GM12878 (cell line): ENCODE measurements at regions not wholly inside any gene's neighbourhood (a gene's known extent, or its start where the extent isn't known, plus 50 kb on each side); places are given as distances from the start of the nearest gene placed in this dataset.

Source experiments
- ATAC-seq: fragments of 200-7000 bp; cut with Tn5 transposase; 3 replicates; pipeline ENCODE4 v1.9.1; 2020; ENCODE audit warnings: mild to moderate bottlenecking, moderate library complexity
- BruUV-seq: library from RNA; stranded (reverse); fragments of 400-500 nt; replicated peaks from 2 replicates; lab custom pipeline; 2021; lab: Mats Ljungman, UMichigan
- CTCF ChIA-PET: fragments of 300-600 bp; sonication (Branson Sonifier 250); formaldehyde crosslinking; extraction: SDS; loops from one replicate; lab custom pipeline; 2021; ENCODE audit warnings: inconsistent platforms; lab: Yijun Ruan, JAX
- POLR2A ChIA-PET: fragments of 350-600 bp; formaldehyde crosslinking; extraction: SDS; loops from one replicate; lab custom pipeline; 2021; ENCODE audit warnings: inconsistent platforms; lab: Charles Lee
- RAD21 ChIA-PET: fragments of 300-600 bp; sonication (Branson Sonifier 250); formaldehyde crosslinking; loops from one replicate; lab custom pipeline; 2023; ENCODE audit warnings: antibody characterized with exemption; ENCODE audit not compliant: unreplicated experiment; lab: Charles Lee
- SMC1A ChIA-PET: fragments of 300-600 bp; sonication (Branson Sonifier 250); formaldehyde crosslinking; loops from one replicate; lab custom pipeline; 2023; ENCODE audit not compliant: unreplicated experiment, uncharacterized antibody; lab: Charles Lee
- DNase-seq: peaks from one replicate; pipeline ENCODE4 v3.0.0-alpha.2; 2011; ENCODE audit warnings: low read depth, low spot score
- FAIRE-seq: peaks from 3 replicates; lab custom pipeline; 2011; peaks lifted over from hg19 to GRCh38; lab: Jason Lieb, UNC
- H2AFZ ChIP-seq: 2 replicates; pipeline ENCODE4 v1.6.0; 2011; ENCODE audit warnings: low read depth, low read length, control low read depth; ENCODE audit not compliant: control insufficient read depth
- H3K27ac ChIP-seq: 2 replicates; pipeline ENCODE4 v1.5.1; 2011; ENCODE audit warnings: control low read depth; ENCODE audit not compliant: control insufficient read depth, insufficient read depth
- H3K27me3 ChIP-seq, 2 experiments: replicated peaks in 1 of 2; 2 replicates each; pipeline versions ENCODE4 v1.6.0 to v1.6.1; 2011; ENCODE audit warnings: low read length in 1 of 2; ENCODE audit not compliant: control insufficient read depth in 2 of 2, insufficient read depth in 2 of 2
- H3K36me3 ChIP-seq, 2 experiments: 2 replicates each; pipeline ENCODE4 v1.5.1; 2011; ENCODE audit warnings: low read length in 1 of 2; ENCODE audit not compliant: control insufficient read depth in 2 of 2, insufficient read depth in 2 of 2
- H3K4me1 ChIP-seq: 2 replicates; pipeline ENCODE4 v1.6.1; 2011; ENCODE audit warnings: mild to moderate bottlenecking, low read length, moderate library complexity, mixed read lengths; ENCODE audit not compliant: control insufficient read depth, insufficient read depth
- H3K4me2 ChIP-seq: 2 replicates; pipeline ENCODE4 v1.6.0; 2011; ENCODE audit warnings: control low read depth; ENCODE audit not compliant: control insufficient read depth, insufficient read depth
- H3K4me3 ChIP-seq: fragments of 200-600 bp; sonication (generic); 2 replicates; pipeline ENCODE4 v1.5.1; 2016
- H3K79me2 ChIP-seq: 2 replicates; pipeline ENCODE4 v1.6.0; 2011; ENCODE audit warnings: low read length; ENCODE audit not compliant: control insufficient read depth, insufficient read depth
- H3K9ac ChIP-seq: 2 replicates; pipeline ENCODE4 v1.8.0; 2011; ENCODE audit warnings: low read length, control low read depth, mixed read lengths; ENCODE audit not compliant: control insufficient read depth, insufficient read depth
- H3K9me3 ChIP-seq: replicated peaks from 3 replicates; pipeline ENCODE4 v1.5.1; 2011; ENCODE audit warnings: mild to moderate bottlenecking, low read length; ENCODE audit not compliant: control insufficient read depth, insufficient read depth
- H4K20me1 ChIP-seq: 2 replicates; pipeline ENCODE4 v1.6.0; 2011; ENCODE audit not compliant: control insufficient read depth, insufficient read depth
- ATF2 ChIP-seq: IDR thresholded peaks from 2 replicates; pipeline ENCODE4 v1.6.1; 2012; ENCODE audit warnings: low read length, inconsistent platforms
- ESRRA ChIP-seq: IDR thresholded peaks from 2 replicates; pipeline ENCODE4 v1.6.1; 2012; ENCODE audit warnings: mild to moderate bottlenecking, low read length, improper control_type of control experiment
- IRF4 ChIP-seq: IDR thresholded peaks from 2 replicates; pipeline ENCODE4 v1.6.1; 2011; ENCODE audit warnings: low read depth, low read length
- MEF2A ChIP-seq: IDR thresholded peaks from 2 replicates; pipeline ENCODE4 v1.6.1; 2011; ENCODE audit warnings: low read depth, mild to moderate bottlenecking, low read length, moderate library complexity; ENCODE audit not compliant: insufficient read depth
- NR2C1 ChIP-seq: fragments of 450-650 bp; IDR thresholded peaks from 2 replicates; pipeline ENCODE4 v1.6.1; 2017; ENCODE audit warnings: antibody characterized with exemption, mild to moderate bottlenecking, moderate library complexity
- REST ChIP-seq: IDR thresholded peaks from 2 replicates; pipeline ENCODE4 v1.6.1; 2012; ENCODE audit warnings: mild to moderate bottlenecking, low read depth, low read length
- SMC3 ChIP-seq: IDR thresholded peaks from 2 replicates; pipeline ENCODE4 v1.6.1; 2011; ENCODE audit warnings: low read length, improper control_type of control experiment, borderline replicate concordance
- SP1 ChIP-seq: IDR thresholded peaks from one replicate; pipeline ENCODE4 v1.6.1; 2011; ENCODE audit warnings: low read depth, low read length
- ZNF207 ChIP-seq: fragments of 450-650 bp; IDR thresholded peaks from 2 replicates; pipeline ENCODE4 v1.6.1; 2014; ENCODE audit warnings: antibody characterized with exemption, mild to moderate bottlenecking, borderline replicate concordance
- WGBS: methylation state at CpG from one replicate; pipeline ENCODE4 v1.1.6; 2016; ENCODE audit warnings: low lambda C conversion rate; ENCODE audit not compliant: insufficient replicate concordance, insufficient coverage; ENCODE audit errors: missing lambda C conversion rate; 5-methylcytosine and 5-hydroxymethylcytosine counted together
- in situ Hi-C: fragments of 300-500 bp; cut with MboI; formaldehyde crosslinking; loops from 9 replicates; pipeline ENCODE4 v1.14.3; 2018; ENCODE audit warnings: mixed read lengths
- intact Hi-C: fragments of 100-400 bp; cut with micrococcal nuclease; formaldehyde crosslinking; loops from one replicate; pipeline ENCODE4 v1.14.2; 2022; ENCODE audit not compliant: unreplicated experiment

- ChIA-PET RAD21 (no interaction called here), CTCF (interaction anchor here (0.7 to 1.4 kb wide), 4 partner anchors 14 to 130 kb away, joined by 3 to 5 read pairs (median 4); no protein-coding TSS in a partner anchor), SMC1A (interaction anchor here (1.0 to 2.0 kb wide), 3 partner anchors 10 to 102 kb away, joined by 3 to 5 read pairs (median 4); no protein-coding TSS in a partner anchor), POLR2A (no interaction called here)
- BruUV-seq, result no TSS peak
- Histone ChIP-seq H3K27ac (no peak overlapping the region), H3K79me2 (no peaks in the 10 kb centered on the region), H3K4me1 (no peaks in the 10 kb centered on the region), H3K4me3 (no peak overlapping the region), H3K9ac (no peak overlapping the region), H3K9me3 (no peaks in the 10 kb centered on the region)
- intact Hi-C loops, result no loop called here
- no peak for FAIRE-seq
- TF ChIP-seq REST (no peak), ESRRA (no peak), SMC3 (no peak), ZNF207 (no peak), SP1 (no peak), MEF2A (no peak), ATF2 (no peak), NR2C1 (no peak), IRF4 (no peak)
- TF ChIP-seq, all 136 proteins: peak for 0
- 10% methylated on average over 4 of the region's 4 CpGs for WGBS
- DNase-seq, result no peak
- in situ Hi-C loops, result no loop called here
- Histone ChIP-seq H4K20me1 (no peaks in the 10 kb centered on the region), H3K36me3 (no peaks in the 10 kb centered on the region), H3K27me3 (no peaks in the 10 kb centered on the region; a peak in 2 of 4 replicates), H2AFZ (no peak overlapping the region), H3K4me2 (no peak overlapping the region)
- ATAC-seq, result no peak
Observed at GRCh38 chr14:61996753-61997152, 234.5 kb downstream of the SNAPC1 start.
